ENCODE measurements at regions not wholly inside any gene's neighbourhood (a gene's known extent, or its start where the extent isn't known, plus 50 kb on each side); places are given as distances from the start of the nearest gene placed in this dataset.
"Not testable (repeated sequence)": the region's sequence is repeated elsewhere in the genome, so short reads cannot be mapped to it uniquely, and the experiment has no call there.

DNA sequence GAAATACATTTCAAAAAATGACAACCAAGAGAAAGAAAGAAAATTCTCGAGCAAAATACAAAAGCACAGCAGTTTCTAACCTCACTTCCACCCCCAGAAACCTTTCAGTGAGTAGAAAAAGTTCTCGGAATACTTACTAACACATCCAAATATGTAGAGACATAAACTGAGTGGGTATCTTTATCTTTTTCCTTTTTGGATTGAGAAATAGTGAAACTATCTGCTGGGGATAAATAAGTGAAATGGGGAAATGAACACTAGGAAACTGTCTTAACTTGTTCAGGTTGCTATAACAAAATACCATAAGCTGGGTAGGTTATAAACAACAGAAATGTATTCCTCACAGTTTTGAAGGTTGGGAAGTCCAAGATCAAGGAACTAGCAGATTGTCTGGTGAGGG, 72.0 kb downstream of the VCAM1 start:
- DNase-seq = peak; percentile 89

DNA sequence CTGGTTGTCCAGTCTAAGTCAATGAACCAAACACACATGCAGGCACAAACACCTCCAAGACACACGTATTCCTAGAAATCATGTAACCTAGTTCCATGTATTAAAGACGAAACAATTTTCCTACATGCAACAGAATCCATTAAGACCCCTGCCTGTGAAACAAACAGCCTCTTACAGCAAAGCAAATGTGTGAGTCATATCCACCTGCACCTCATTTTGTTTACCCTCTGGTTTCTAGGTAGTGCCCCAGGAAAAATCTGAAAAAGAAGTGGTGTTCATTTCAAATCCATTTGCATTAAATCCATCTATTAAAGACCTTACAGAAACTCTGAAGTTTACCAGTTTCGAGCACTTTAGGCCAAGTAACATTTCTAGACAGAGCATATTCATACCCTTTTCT, 74.1 kb downstream of the VCAM1 start:
- DNase-seq = no peak

DNA sequence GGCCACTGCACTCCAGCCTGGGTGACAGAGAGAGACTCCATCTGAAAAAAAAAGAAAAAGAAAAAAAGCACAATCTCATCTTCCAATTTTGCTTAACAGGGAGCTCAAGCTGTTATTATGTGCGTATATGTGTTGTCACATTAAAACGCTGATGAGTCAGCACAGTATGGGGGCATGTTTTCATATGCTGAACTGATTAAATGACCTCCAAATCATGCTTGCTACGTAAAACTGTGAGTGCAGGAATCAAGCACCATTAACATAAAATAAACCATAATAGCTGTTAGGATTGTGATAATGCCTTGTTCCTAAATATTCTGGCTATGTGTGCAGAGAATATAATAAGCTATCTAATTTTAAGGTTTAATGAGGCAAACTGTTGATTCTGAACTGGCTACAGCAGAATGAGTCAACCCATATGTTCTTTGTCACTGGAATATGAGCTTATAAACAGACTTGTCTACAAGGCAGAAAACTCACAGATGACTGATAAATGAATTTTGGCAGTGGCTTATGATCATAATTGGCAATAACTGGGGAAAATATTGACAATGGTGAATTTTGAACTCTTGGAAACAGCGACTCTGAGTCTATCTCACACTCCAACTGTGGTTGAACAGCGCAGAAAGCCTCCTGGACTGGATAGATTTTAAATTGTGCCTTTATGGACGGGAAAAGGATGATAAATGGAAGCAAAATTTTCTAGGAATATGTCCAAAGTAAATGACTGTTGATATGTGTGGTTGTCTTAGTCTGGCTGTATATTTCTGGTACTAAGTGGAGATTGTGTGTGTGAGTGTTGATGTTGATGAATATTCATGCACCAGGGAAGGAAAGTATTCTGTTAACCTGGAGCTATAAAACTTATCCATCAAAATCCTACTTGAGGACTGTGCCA, 75.5 kb downstream of the VCAM1 start:
- DNase-seq = no peak

DNA sequence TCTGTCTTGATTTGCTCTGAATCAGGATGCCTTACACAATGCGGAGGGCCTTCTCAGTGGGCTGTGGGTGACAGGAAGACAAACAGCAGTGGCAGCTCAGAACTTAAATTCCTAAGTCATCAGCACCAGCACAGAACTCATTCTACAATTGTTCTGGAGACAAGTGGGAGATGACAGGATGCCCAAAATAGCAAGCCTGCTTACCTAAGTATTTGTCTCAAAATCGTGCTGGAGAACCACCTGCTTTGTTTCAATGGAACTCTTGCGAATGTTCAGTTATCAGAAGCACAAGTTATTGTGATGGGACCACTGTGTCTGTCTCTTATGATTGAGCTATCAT, 76.1 kb downstream of the VCAM1 start:
- no peak for DNase-seq

GRCh38 chr1:100796046-100796445, 76.5 kb downstream of the VCAM1 start:
- no peak for DNase-seq

GRCh38 chr1:100799548-100799947, 80.0 kb downstream of the VCAM1 start:
- DNase-seq = no peak

DNA sequence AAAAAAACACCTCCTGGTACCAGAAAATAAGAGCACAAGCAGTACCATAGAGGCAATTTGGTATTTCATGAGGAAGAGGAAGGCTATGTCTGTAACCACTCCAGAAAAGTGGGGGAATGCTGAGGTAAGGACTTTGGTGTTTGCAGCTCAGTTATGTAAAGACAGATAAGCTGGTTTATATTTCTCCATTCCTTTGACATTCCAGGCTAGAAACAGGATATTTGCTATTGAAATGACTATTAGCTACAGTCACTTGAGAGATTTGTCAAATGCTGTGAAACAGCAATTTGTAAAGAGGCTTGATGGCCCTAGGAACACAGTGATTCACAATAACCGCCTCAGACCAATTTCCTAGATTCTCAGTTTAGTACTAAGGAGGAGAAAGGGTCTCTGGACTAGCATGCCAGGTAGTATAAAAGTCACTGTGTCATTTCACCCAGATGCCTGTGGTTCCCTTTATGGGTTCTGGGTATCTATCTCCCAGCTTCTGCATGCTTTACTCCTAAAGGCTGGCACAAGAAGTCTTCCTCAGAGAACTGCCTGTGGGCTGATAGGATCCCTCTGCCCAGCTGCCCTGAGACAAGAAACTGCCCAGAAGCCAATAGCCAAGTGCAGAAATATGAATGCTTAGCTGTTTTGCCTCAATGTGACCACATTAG, 80.5 kb downstream of the VCAM1 start:
- DNase-seq = no peak

- not testable (repeated sequence) for DNase-seq
These were observed 81.7 kb downstream of the VCAM1 start for GRCh38 chr1:100801256-100801655.

DNA sequence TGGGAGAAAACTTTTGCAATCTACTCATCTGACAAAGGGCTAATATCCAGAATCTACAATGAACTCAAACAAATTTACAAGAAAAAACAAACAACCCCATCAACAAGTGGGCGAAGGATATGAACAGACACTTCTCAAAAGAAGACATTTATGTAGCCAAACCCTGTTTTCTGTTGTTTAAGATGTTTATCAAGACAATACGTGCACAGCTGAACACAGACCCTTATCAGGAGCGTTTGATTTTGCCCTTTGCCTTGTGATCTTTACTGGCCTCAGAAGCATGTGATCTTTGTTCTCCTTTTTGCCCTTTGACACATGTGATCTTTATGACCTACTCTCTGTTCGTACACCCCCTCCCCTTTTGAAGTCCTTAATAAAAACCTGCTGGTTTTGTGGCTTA, 83.7 kb downstream of the VCAM1 start:
- not testable (repeated sequence) for DNase-seq

- no peak for DNase-seq
These were observed 87.1 kb downstream of the VCAM1 start for GRCh38 chr1:100806601-100807000.

GRCh38 chr1:100810360-100810759, 84.3 kb downstream of the EXTL2 start:
- DNase-seq = no peak

GRCh38 chr1:100811808-100812207, 82.8 kb downstream of the EXTL2 start:
- DNase-seq = no peak

- DNase-seq = peak; percentile 22
These were observed 79.7 kb downstream of the EXTL2 start for GRCh38 chr1:100814938-100815337.

DNA sequence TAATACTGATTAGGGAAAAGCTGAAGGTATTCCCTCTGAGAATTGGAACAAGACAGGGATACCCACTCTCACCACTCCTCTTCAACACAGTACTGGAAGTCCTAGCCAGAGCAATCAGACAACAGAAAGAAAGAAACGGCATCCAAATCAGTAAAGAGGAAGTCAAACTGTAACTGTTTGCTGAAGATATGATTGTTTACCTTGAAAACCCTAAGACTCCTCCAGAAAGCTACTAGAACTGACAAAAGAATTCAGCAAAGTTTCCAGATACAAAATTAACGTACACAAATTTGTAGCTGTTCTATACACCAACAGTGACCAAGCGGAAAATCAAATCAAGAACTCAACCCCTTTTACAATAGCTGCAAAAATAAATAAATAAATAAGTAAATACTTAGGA, 78.6 kb downstream of the EXTL2 start:
- peak; percentile 5 for DNase-seq

- not testable (repeated sequence) for DNase-seq
These were observed 74.4 kb downstream of the EXTL2 start for GRCh38 chr1:100820195-100820594.

DNA sequence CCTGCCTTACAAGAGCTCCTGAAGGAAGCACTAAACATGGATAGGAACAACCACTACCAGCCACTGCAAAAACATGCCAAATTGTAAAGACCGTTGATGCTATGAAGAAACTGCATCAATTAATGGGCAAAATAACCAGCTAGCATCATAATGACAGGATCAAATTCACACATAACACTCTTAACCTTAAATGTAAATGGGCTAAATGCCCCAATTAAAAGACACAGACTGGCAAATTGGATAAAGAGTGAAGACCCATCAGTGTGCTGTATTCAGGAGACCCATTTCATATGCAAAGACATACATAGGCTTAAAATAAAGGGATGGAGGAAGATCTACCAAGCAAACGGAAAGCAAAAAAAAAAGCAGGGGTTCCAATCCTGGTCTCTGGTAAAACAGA, 72.7 kb downstream of the EXTL2 start:
- DNase-seq = not testable (repeated sequence)
